Right lobe of liver (tissue), 6 donors: ENCODE measurements at regions not wholly inside any gene's neighbourhood (a gene's known extent, or its start where the extent isn't known, plus 50 kb on each side); places are given as distances from the start of the nearest gene placed in this dataset.
"Not testable (repeated sequence)": the region's sequence is repeated elsewhere in the genome, so short reads cannot be mapped to it uniquely, and the experiment has no call there.

ENCODE experiments used
- ATAC-seq, 4 donors: fragments of 200-7000 bp; cut with Tn5 transposase; one replicate each; pipeline ENCODE4 v1.9.1; 2020; ENCODE audit warnings: mild to moderate bottlenecking in 4 of 4, moderate library complexity in 4 of 4
- DNase-seq, 3 donors: peaks; one replicate each; pipeline ENCODE4 v3.0.0-alpha.2; 2020
- H3K27ac ChIP-seq, 3 donors: fragments of 200-600 bp; one replicate each; pipeline ENCODE4 v1.8.0; 2022
- H3K27me3 ChIP-seq, 2 donors: fragments of 200-600 bp; one replicate each; pipeline ENCODE4 v1.8.0; 2022
- H3K36me3 ChIP-seq, 4 donors: fragments of 200-600 bp; sonication (generic) in 1 of 4; one replicate each; pipeline versions ENCODE4 v1.5.1 to v1.8.0; 2017 to 2022; ENCODE audit warnings: control low read depth in 1 of 4
- H3K4me1 ChIP-seq, 4 donors: fragments of 200-600 bp; sonication (generic) in 1 of 4; one replicate each; pipeline versions ENCODE4 v1.5.1 to v1.8.0; 2017 to 2022; ENCODE audit warnings: control low read depth in 1 of 4
- H3K4me3 ChIP-seq, 3 donors: fragments of 200-600 bp; one replicate each; pipeline ENCODE4 v1.8.0; 2022
- H3K9me3 ChIP-seq, 4 donors: fragments of 200-600 bp; sonication (generic) in 1 of 4; one replicate each; pipeline versions ENCODE4 v1.5.1 to v1.8.0; 2017 to 2022; ENCODE audit warnings: control low read depth in 1 of 4
- POLR2A ChIP-seq: fragments of 450-650 bp; IDR thresholded peaks from one replicate; pipeline ENCODE4 v1.6.1; 2017; ENCODE audit warnings: antibody characterized with exemption, mild to moderate bottlenecking
- WGBS: methylation state at CpG from one replicate; pipeline ENCODE4 v1.1.6; 2018; ENCODE audit warnings: low coverage, low lambda C conversion rate; ENCODE audit not compliant: insufficient coverage; ENCODE audit errors: missing lambda C conversion rate; 5-methylcytosine and 5-hydroxymethylcytosine counted together
- intact Hi-C, 2 donors: fragments of 100-400 bp; cut with DNase I; formaldehyde crosslinking; loops; one replicate each; pipeline versions ENCODE4 v1.11.2 to v1.14.1; 2022
- TF ChIP-seq, protein P1 (sequence below), 4 donors: fragments of 200-600 bp in 3 of 4; fragments of 450-650 bp in 1 of 4; IDR thresholded peaks; one replicate each; pipeline versions ENCODE4 v1.5.1 to v1.8.0; 2016 to 2022; ENCODE audit warnings: antibody characterized with exemption in 4 of 4, mild to moderate bottlenecking in 2 of 4
- donor health status: DM: no; HTN: yes; CAD: no.
- donor health status: DM: no; HTN: no; CAD: no.
- donor health status: DM: no; HTN: no; CAD: no.
- donor health status: DM: no; HTN: yes; CAD: no.
- donor health status: DM: no; HTN: yes; CAD: no.

DNA sequence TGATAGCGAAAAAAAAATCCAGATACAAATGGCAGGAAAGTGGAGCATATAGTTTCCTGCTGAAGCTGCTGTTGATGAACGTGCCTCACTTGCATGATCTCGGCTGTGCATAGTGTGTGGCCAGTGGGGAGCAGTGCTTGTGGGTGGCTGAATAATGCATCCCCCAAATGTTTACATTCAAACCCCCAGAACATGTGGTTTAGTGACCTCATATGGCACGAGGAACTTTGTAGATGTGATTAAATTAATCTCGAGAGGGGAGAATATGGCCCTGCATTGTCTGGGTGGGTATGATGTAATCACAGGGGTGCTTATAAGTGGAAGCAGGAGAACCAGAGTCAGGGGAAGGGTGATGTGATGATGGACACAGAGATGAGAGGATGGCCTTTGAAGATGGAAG lies 425.0 kb downstream of the TMEM121 start:
- ATAC-seq, result no peak
- Histone ChIP-seq H3K27ac (no peak overlapping the region), H3K27me3 (no peaks in the 10 kb centered on the region), H3K4me3 (no peak overlapping the region), H3K36me3 (no peaks in the 10 kb centered on the region), H3K4me1 (no peaks in the 10 kb centered on the region), H3K9me3 (no peaks in the 10 kb centered on the region)
- intact Hi-C loops, result no loop called here
- TF ChIP-seq, protein P1, sequence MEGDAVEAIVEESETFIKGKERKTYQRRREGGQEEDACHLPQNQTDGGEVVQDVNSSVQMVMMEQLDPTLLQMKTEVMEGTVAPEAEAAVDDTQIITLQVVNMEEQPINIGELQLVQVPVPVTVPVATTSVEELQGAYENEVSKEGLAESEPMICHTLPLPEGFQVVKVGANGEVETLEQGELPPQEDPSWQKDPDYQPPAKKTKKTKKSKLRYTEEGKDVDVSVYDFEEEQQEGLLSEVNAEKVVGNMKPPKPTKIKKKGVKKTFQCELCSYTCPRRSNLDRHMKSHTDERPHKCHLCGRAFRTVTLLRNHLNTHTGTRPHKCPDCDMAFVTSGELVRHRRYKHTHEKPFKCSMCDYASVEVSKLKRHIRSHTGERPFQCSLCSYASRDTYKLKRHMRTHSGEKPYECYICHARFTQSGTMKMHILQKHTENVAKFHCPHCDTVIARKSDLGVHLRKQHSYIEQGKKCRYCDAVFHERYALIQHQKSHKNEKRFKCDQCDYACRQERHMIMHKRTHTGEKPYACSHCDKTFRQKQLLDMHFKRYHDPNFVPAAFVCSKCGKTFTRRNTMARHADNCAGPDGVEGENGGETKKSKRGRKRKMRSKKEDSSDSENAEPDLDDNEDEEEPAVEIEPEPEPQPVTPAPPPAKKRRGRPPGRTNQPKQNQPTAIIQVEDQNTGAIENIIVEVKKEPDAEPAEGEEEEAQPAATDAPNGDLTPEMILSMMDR (IDR thresholded peaks at IDR 0.05), result no peak
- TF ChIP-seq POLR2A, result no peak
- 43% methylated on average over 5 of the region's 5 CpGs for WGBS
- DNase-seq, result no peak

DNA sequence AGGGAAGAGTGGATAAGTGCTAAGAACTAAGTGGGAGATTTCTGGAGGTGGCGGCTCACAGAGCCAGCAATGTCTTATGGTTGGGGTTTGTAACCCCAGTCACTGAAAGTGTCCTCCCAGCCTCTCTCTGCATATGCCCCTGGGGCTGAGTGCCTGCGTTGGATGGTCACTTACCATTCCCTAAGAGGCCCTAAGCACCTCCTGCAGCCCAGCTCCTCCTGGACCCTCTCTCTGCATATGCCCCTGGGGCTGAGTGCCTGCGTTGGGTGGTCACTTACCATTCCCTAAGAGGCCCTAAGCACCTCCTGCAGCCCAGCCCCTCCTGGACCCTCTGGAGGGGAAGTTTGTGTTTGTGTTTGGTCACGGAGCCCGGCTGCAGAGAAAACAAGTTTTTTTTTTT lies 425.8 kb downstream of the TMEM121 start:
- 59% methylated on average over 5 of the region's 5 CpGs for WGBS
- no peaks in the 10 kb centered on the region for H3K9me3 ChIP-seq
- H3K27me3 ChIP-seq, result no peaks in the 10 kb centered on the region
- H3K36me3 ChIP-seq, result no peaks in the 10 kb centered on the region
- H3K27ac ChIP-seq, result no peak overlapping the region
- no peak overlapping the region for H3K4me3 ChIP-seq
- TF ChIP-seq, protein P1 (IDR thresholded peaks at IDR 0.05), result no peak
- no peak for TF ChIP-seq POLR2A
- intact Hi-C loops, result no loop called here
- no peak for ATAC-seq
- DNase-seq, result no peak
- no peaks in the 10 kb centered on the region for H3K4me1 ChIP-seq

DNA sequence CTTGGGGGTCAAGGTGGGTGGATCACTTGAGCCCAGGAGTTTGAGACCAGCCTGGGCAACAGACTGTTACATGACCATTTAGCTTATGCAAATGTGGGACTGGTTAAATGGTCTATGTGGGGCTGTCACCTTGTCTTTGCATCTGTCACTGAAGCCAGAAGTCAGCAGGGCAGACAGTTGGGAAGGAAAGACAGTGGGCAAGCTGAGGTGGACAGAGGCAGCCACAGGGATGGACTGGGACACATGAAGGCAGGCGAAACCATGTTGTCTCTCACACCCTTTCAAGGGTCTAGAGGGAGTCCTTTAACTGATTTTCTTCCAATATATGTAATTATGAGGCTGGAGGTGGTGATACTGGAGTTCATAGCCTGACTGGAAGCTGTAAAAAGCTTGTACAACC lies 426.4 kb downstream of the TMEM121 start:
- intact Hi-C loops, result no loop called here
- H3K9me3 ChIP-seq, result no peaks in the 10 kb centered on the region
- no peak overlapping the region for H3K4me3 ChIP-seq
- TF ChIP-seq, protein P1 (IDR thresholded peaks at IDR 0.05), result no peak
- TF ChIP-seq POLR2A, result no peak
- no peak for ATAC-seq
- no peaks in the 10 kb centered on the region for H3K4me1 ChIP-seq
- DNase-seq, result no peak
- H3K27me3 ChIP-seq, result no peaks in the 10 kb centered on the region
- 33% methylated on average over 1 of the region's 1 CpG for WGBS
- H3K27ac ChIP-seq, result no peak overlapping the region
- no peaks in the 10 kb centered on the region for H3K36me3 ChIP-seq

DNA sequence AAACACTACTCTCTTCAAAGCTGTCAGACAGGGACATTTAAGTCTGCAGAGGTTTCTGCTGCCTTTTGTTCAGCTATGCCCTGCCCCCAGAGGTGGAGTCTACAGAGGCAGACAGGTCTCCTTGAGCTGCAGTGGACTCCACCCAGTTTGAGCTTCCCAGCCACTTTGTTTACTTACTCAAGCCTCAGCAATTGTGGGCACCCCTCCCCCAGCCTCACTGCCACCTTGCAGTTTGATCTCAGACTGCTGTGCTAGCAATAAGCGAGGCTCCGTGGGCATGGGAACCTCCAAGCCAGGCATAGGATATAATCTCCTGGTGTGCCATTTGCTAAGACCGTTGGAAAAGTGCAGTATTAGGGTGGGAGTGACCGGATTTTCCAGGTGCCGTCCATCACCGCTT lies 435.2 kb downstream of the TMEM121 start:
- H3K4me1 ChIP-seq, intact Hi-C loops, H3K27me3 ChIP-seq, ATAC-seq, H3K36me3 ChIP-seq, DNase-seq, H3K9me3 ChIP-seq, H3K4me3 ChIP-seq, H3K27ac ChIP-seq: not testable (repeated sequence)
- WGBS, result 60% methylated on average over 1 of the region's 6 CpGs

DNA sequence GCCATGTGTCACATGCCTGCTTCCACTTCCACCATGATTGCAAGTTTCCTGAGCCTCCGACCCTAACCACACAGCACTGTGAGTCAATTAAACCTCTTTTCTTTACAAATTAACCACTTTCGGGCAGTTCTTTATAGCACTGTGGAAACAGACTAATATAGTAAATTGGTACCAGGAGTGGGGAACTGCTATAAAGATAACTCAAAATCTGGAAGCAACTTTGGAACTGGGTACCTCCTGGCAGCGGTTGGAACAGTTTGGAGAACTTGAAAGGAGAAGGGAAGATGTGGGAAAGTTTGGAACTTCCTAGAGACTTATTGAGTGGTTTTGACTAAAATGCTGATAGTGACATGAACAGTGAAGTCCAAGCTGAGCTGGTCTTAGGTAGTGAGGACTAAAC lies 436.1 kb downstream of the TMEM121 start:
- H3K27me3 ChIP-seq, result no peaks in the 10 kb centered on the region
- no peak overlapping the region for H3K4me3 ChIP-seq
- ATAC-seq, result no peak
- DNase-seq, result no peak
- no peaks in the 10 kb centered on the region for H3K9me3 ChIP-seq
- TF ChIP-seq, protein P1 (IDR thresholded peaks at IDR 0.05), result no peak
- TF ChIP-seq POLR2A, result no peak
- H3K27ac ChIP-seq, result no peak overlapping the region
- no peaks in the 10 kb centered on the region for H3K4me1 ChIP-seq
- intact Hi-C loops, result no loop called here
- WGBS, result 39% methylated on average over 3 of the region's 3 CpGs
- H3K36me3 ChIP-seq, result no peaks in the 10 kb centered on the region
